ENCODE measurements at regions not wholly inside any gene's neighbourhood (a gene's known extent, or its start where the extent isn't known, plus 50 kb on each side); places are given as distances from the start of the nearest gene placed in this dataset.

GRCh38 chr2:128732976-128733431, 414.3 kb upstream of the HS6ST1 start:
- no TSS peak for BruUV-seq (replicated peaks)
- H3K4me3 ChIP-seq (ENCODE audit: low read depth, low read length, poor library complexity, severe bottlenecking), result no peak overlapping the region
- CTCF ChIA-PET, result no interaction called here
- peaks cover 9% of the 10 kb centered on the region for H3K9me3 ChIP-seq (ENCODE audit: low read depth, low read length, poor library complexity, severe bottlenecking)
- H3K36me3 ChIP-seq (ENCODE audit: insufficient read depth, low read length, poor library complexity, severe bottlenecking), result no peaks in the 10 kb centered on the region
- no peaks in the 10 kb centered on the region for H3K27me3 ChIP-seq (replicated peaks; ENCODE audit: insufficient read depth, low read depth, low read length, poor library complexity)
- DNase-seq (ENCODE audit: low spot score), result peak; percentile 97
- intact Hi-C loops (cut with micrococcal nuclease; ENCODE audit: unreplicated experiment), result loop anchor here (5.0 to 10.0 kb wide), 2 partner anchors 411 to 662 kb away; no protein-coding TSS in a partner anchor
- TF ChIP-seq EZH2 (IDR thresholded peaks at IDR 0.05; ENCODE audit: borderline replicate concordance, low read depth, low read length, poor library complexity, severe bottlenecking) (no peak), CTCF (conservative IDR thresholded peaks at IDR 0.05; ENCODE audit: low read depth, low read length) (no peak)
- H3K4me1 ChIP-seq (ENCODE audit: insufficient read depth, low read length, poor library complexity, severe bottlenecking), result peaks cover 32% of the 10 kb centered on the region
- POLR2A ChIA-PET (ENCODE audit: low non-redundant PET), result no interaction called here
- H3K27ac ChIP-seq (ENCODE audit: low read depth, low read length, poor library complexity, severe bottlenecking), result peak overlapping the region; percentile 66

GRCh38 chr2:128733450-128733849, 414.8 kb upstream of the HS6ST1 start:
- no peak overlapping the region for H3K4me3 ChIP-seq (ENCODE audit: low read depth, low read length, poor library complexity, severe bottlenecking)
- no peaks in the 10 kb centered on the region for H3K27me3 ChIP-seq (replicated peaks; ENCODE audit: insufficient read depth, low read depth, low read length, poor library complexity)
- intact Hi-C loops (cut with micrococcal nuclease; ENCODE audit: unreplicated experiment), result loop anchor here (5.0 to 10.0 kb wide), 2 partner anchors 411 to 661 kb away; no protein-coding TSS in a partner anchor
- H3K27ac ChIP-seq (ENCODE audit: low read depth, low read length, poor library complexity, severe bottlenecking), result peak overlapping the region; percentile 32
- no TSS peak for BruUV-seq (replicated peaks)
- TF ChIP-seq CTCF (conservative IDR thresholded peaks at IDR 0.05; ENCODE audit: low read depth, low read length) (no peak), EZH2 (IDR thresholded peaks at IDR 0.05; ENCODE audit: borderline replicate concordance, low read depth, low read length, poor library complexity, severe bottlenecking) (no peak)
- no peaks in the 10 kb centered on the region for H3K36me3 ChIP-seq (ENCODE audit: insufficient read depth, low read length, poor library complexity, severe bottlenecking)
- H3K4me1 ChIP-seq (ENCODE audit: insufficient read depth, low read length, poor library complexity, severe bottlenecking), result peaks cover 32% of the 10 kb centered on the region
- POLR2A ChIA-PET (ENCODE audit: low non-redundant PET), result no interaction called here
- DNase-seq (ENCODE audit: low spot score), result no peak
- CTCF ChIA-PET, result no interaction called here
- peaks cover 9% of the 10 kb centered on the region for H3K9me3 ChIP-seq (ENCODE audit: low read depth, low read length, poor library complexity, severe bottlenecking)

- CTCF ChIA-PET, result no interaction called here
These were observed 416.0 kb upstream of the HS6ST1 start for GRCh38 chr2:128734521-128735295.

More at GRCh38 chr2:128734521-128735295, 416.0 kb upstream of the HS6ST1 start:
- Histone ChIP-seq H3K4me1 (ENCODE audit: insufficient read depth, low read length, poor library complexity, severe bottlenecking) (peaks cover 32% of the 10 kb centered on the region), H3K9me3 (ENCODE audit: low read depth, low read length, poor library complexity, severe bottlenecking) (peaks cover under 1% of the 10 kb centered on the region), H3K27me3 (replicated peaks; ENCODE audit: insufficient read depth, low read depth, low read length, poor library complexity) (no peaks in the 10 kb centered on the region), H3K36me3 (ENCODE audit: insufficient read depth, low read length, poor library complexity, severe bottlenecking) (no peaks in the 10 kb centered on the region), H3K27ac (ENCODE audit: low read depth, low read length, poor library complexity, severe bottlenecking) (no peak overlapping the region), H3K4me3 (ENCODE audit: low read depth, low read length, poor library complexity, severe bottlenecking) (no peak overlapping the region)
- no TSS peak for BruUV-seq (replicated peaks)
- TF ChIP-seq EZH2 (IDR thresholded peaks at IDR 0.05; ENCODE audit: borderline replicate concordance, low read depth, low read length, poor library complexity, severe bottlenecking) (no peak), CTCF (conservative IDR thresholded peaks at IDR 0.05; ENCODE audit: low read depth, low read length) (peak; percentile 21; the same call in 1 of the 2 replicates)
- POLR2A ChIA-PET (ENCODE audit: low non-redundant PET), result no interaction called here
- intact Hi-C loops (cut with micrococcal nuclease; ENCODE audit: unreplicated experiment), result loop anchor here (5.0 to 10.0 kb wide), 3 partner anchors 412 to 1188 kb away; no protein-coding TSS in a partner anchor
- DNase-seq (ENCODE audit: low spot score), result peak; percentile 30

Measured in A673 (cell line).